H9 (cell line): ENCODE measurements at regions not wholly inside any gene's neighbourhood (a gene's known extent, or its start where the extent isn't known, plus 50 kb on each side); places are given as distances from the start of the nearest gene placed in this dataset.

Experiments
- DNase-seq: peaks from one replicate; pipeline ENCODE4 v3.0.0-alpha.2; 2017
- H2AFZ ChIP-seq: one replicate; pipeline ENCODE4 v1.6.1; 2013; ENCODE audit warnings: mild to moderate bottlenecking, low read length, control low read depth, moderate library complexity
- H2AK5ac ChIP-seq: 2 replicates; pipeline ENCODE4 v1.6.1; 2013; ENCODE audit warnings: low read length, control low read depth, mixed read lengths; ENCODE audit not compliant: insufficient read length
- H2BK120ac ChIP-seq: one replicate; pipeline ENCODE4 v1.6.1; 2013; ENCODE audit warnings: low read depth, mild to moderate bottlenecking, low read length, control low read depth, inconsistent platforms; ENCODE audit not compliant: poor library complexity, severe bottlenecking
- H2BK12ac ChIP-seq: 2 replicates; pipeline ENCODE4 v1.6.1; 2013; ENCODE audit warnings: low read length, control low read depth, mixed read lengths, low read depth; ENCODE audit not compliant: insufficient read length
- H2BK15ac ChIP-seq: 2 replicates; pipeline ENCODE4 v1.6.1; 2013; ENCODE audit warnings: low read depth, low read length, control low read depth
- H2BK20ac ChIP-seq: one replicate; pipeline ENCODE4 v1.6.1; 2013; ENCODE audit warnings: low read depth, mild to moderate bottlenecking, low read length, control low read depth, inconsistent platforms; ENCODE audit not compliant: poor library complexity, severe bottlenecking
- H2BK5ac ChIP-seq: 2 replicates; pipeline ENCODE4 v1.6.1; 2013; ENCODE audit warnings: low read length, control low read depth, mixed read lengths; ENCODE audit not compliant: insufficient read length
- H3K14ac ChIP-seq: 2 replicates; pipeline ENCODE4 v1.6.1; 2013; ENCODE audit warnings: low read length, control low read depth; ENCODE audit not compliant: insufficient read depth
- H3K18ac ChIP-seq: 2 replicates; pipeline ENCODE4 v1.6.1; 2013; ENCODE audit warnings: low read depth, mild to moderate bottlenecking, mixed read lengths, low read length, control low read depth; ENCODE audit not compliant: insufficient read length
- H3K23ac ChIP-seq: 2 replicates; pipeline ENCODE4 v1.6.1; 2013; ENCODE audit warnings: low read length, control low read depth, mixed read lengths, low read depth; ENCODE audit not compliant: insufficient read length
- H3K23me2 ChIP-seq: 2 replicates; pipeline ENCODE4 v1.6.1; 2013; ENCODE audit warnings: low read depth, mild to moderate bottlenecking, mixed read lengths, low read length, control low read depth; ENCODE audit not compliant: insufficient read length, poor library complexity, severe bottlenecking
- H3K27ac ChIP-seq: 2 replicates; pipeline ENCODE4 v1.5.1; 2013; ENCODE audit warnings: low read length, control low read depth, mixed read lengths, low read depth; ENCODE audit not compliant: insufficient read length
- H3K27me3 ChIP-seq: 2 replicates; pipeline ENCODE4 v1.6.1; 2013; ENCODE audit warnings: low read length, control low read depth, inconsistent platforms; ENCODE audit not compliant: insufficient read depth
- H3K4ac ChIP-seq: 2 replicates; pipeline ENCODE4 v1.6.1; 2013; ENCODE audit warnings: low read depth, mild to moderate bottlenecking, control low read depth, inconsistent platforms, low read length, moderate library complexity
- H3K4me1 ChIP-seq: 2 replicates; pipeline ENCODE4 v1.6.1; 2013; ENCODE audit warnings: low read length, control low read depth, inconsistent platforms; ENCODE audit not compliant: insufficient read depth
- H3K4me2 ChIP-seq: 2 replicates; pipeline ENCODE4 v1.6.1; 2013; ENCODE audit warnings: low read length, control low read depth, mixed read lengths; ENCODE audit not compliant: insufficient read length, insufficient read depth
- H3K56ac ChIP-seq: 2 replicates; pipeline ENCODE4 v1.6.1; 2013; ENCODE audit warnings: low read depth, mild to moderate bottlenecking, mixed read lengths, low read length, control low read depth; ENCODE audit not compliant: insufficient read length
- H3K79me1 ChIP-seq: 2 replicates; pipeline ENCODE4 v1.6.1; 2013; ENCODE audit warnings: low read depth, mild to moderate bottlenecking, moderate library complexity, low read length, control low read depth, inconsistent platforms; ENCODE audit not compliant: insufficient read depth, poor library complexity, severe bottlenecking
- H3K79me2 ChIP-seq: 2 replicates; pipeline ENCODE4 v1.6.1; 2013; ENCODE audit warnings: low read length, control low read depth, inconsistent platforms; ENCODE audit not compliant: insufficient read depth
- H3K9ac ChIP-seq: 2 replicates; pipeline ENCODE4 v1.6.1; 2013; ENCODE audit warnings: low read length, control low read depth, mixed read lengths; ENCODE audit not compliant: insufficient read length; ENCODE audit errors: extremely low read depth
- H3K9me3 ChIP-seq: one replicate; pipeline ENCODE4 v1.6.1; 2013; ENCODE audit warnings: low read depth, low read length, inconsistent platforms; ENCODE audit not compliant: control insufficient read depth
- H3T11ph ChIP-seq: one replicate; pipeline ENCODE4 v1.6.1; 2013; ENCODE audit warnings: mild to moderate bottlenecking, low read length, control low read depth, inconsistent platforms
- H4K20me1 ChIP-seq: one replicate; pipeline ENCODE4 v1.6.1; 2013; ENCODE audit not compliant: control insufficient read depth, insufficient read length, insufficient read depth
- H4K5ac ChIP-seq: 2 replicates; pipeline ENCODE4 v1.6.1; 2013; ENCODE audit warnings: low read depth, mild to moderate bottlenecking, mixed read lengths, low read length, control low read depth; ENCODE audit not compliant: insufficient read length
- H4K8ac ChIP-seq: replicated peaks from 2 replicates; pipeline ENCODE4 v1.6.1; 2013; ENCODE audit warnings: low read length, control low read depth, mixed read lengths, low read depth; ENCODE audit not compliant: insufficient read length
- H4K91ac ChIP-seq: 2 replicates; pipeline ENCODE4 v1.6.1; 2013; ENCODE audit warnings: low read depth, mild to moderate bottlenecking, moderate library complexity, mixed read lengths, low read length, control low read depth; ENCODE audit not compliant: insufficient read length
- H3K27ac Mint-ChIP-seq, 3 experiments: 2 replicates in 2 of 3; 3 replicates in 1 of 3; pipeline ENCODE4 v1.8.0; 2020 to 2021; ENCODE audit warnings: mixed read lengths in 3 of 3, mild to moderate bottlenecking in 1 of 3, moderate library complexity in 1 of 3
- H3K27me3 Mint-ChIP-seq: 2 replicates; pipeline ENCODE4 v1.8.0; 2021; ENCODE audit warnings: low read depth, mild to moderate bottlenecking, moderate library complexity, mixed read lengths
- H3K36me3 Mint-ChIP-seq, 3 experiments: 2 replicates in 2 of 3; 3 replicates in 1 of 3; pipeline ENCODE4 v1.8.0; 2020 to 2021; ENCODE audit warnings: low read depth in 3 of 3, mixed read lengths in 3 of 3; ENCODE audit not compliant: insufficient read depth in 1 of 3
- H3K4me1 Mint-ChIP-seq, 2 experiments: 2 replicates each; pipeline ENCODE4 v1.8.0; 2020; ENCODE audit warnings: mixed read lengths in 2 of 2
- H3K4me3 Mint-ChIP-seq, 2 experiments: 2 replicates in 1 of 2; 3 replicates in 1 of 2; pipeline ENCODE4 v1.8.0; 2020 to 2021; ENCODE audit warnings: mild to moderate bottlenecking in 2 of 2, mixed read lengths in 2 of 2, moderate library complexity in 1 of 2
- H3K9me3 Mint-ChIP-seq, 2 experiments: 2 replicates in 1 of 2; 3 replicates in 1 of 2; pipeline ENCODE4 v1.8.0; 2020; ENCODE audit warnings: mild to moderate bottlenecking in 2 of 2, mixed read lengths in 2 of 2, moderate library complexity in 1 of 2
- CTCF ChIP-seq: fragments of 200-600 bp; sonication (generic); conservative IDR thresholded peaks from 3 replicates; pipeline ENCODE4 v1.8.0; 2021; ENCODE audit warnings: antibody characterized with exemption, mild to moderate bottlenecking
- WGBS: extraction: QIAGEN DNeasy Blood & Tissue Kit; methylation state at CpG from one replicate; pipeline ENCODE4 v1.1.7; 2013; ENCODE audit warnings: missing lambda C conversion rate, low lambda C conversion rate, mixed read lengths; ENCODE audit not compliant: insufficient read length; ENCODE audit errors: extremely low coverage; 5-methylcytosine and 5-hydroxymethylcytosine counted together

DNA sequence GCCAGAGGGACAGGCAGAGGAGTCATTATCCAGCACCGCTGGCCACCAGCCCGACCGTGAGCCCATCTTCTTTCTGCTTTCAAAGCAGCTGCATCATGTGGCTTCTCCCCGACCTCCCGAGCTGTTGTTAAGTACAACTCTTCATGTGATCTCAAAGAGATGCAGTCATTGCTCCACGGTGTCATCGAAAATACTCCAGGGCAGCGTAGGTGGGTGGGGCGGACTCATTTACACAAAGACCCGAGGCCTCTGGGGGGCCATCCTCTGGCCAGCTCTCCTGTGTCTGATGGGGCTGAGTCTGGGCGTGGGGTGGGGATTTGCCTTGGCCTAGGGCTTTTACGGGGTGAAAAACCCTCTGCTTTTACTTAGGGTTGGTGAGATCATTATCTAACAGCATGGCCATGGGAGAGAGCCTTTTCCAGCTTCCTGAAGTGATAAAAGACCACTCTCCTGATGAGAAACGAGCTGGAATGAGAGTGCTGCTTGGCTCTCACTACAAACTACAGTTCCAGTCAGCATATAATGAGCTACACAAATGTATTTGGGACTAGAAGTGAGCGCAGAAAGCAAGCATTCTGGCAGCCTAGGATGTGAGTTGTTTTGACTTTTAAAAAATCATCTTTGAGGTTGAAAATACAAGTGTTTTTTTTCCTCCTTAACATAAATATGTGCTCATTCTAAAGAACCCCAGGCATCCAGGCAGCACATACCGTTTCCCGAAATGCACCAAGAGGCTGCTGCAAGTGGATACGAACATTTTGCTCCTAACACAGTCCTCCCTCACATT, 165.0 kb downstream of the RHOU start:
- H3K23ac ChIP-seq, result no peak overlapping the region
- H2AFZ ChIP-seq, result peak overlapping the region; percentile 29

More for the DNA sequence above, 165.0 kb downstream of the RHOU start:
- Mint-ChIP-seq H3K27me3 (peaks cover 4% of the 10 kb centered on the region; the same call in 1 of the 2 replicates), H3K9me3 (no peaks in the 10 kb centered on the region), H3K4me3 (no peak overlapping the region), H3K36me3 (no peaks in the 10 kb centered on the region), H3K27ac (no peak overlapping the region; a peak in 1 of 7 replicates), H3K4me1 (peaks cover 22 to 25% of the 10 kb centered on the region in 2 experiments)
- Histone ChIP-seq H3K4ac (no peak overlapping the region), H2BK15ac (no peak overlapping the region), H3K79me2 (no peaks in the 10 kb centered on the region), H3K18ac (peak overlapping the region; percentile 17), H4K20me1 (no peaks in the 10 kb centered on the region), H3K14ac (peak overlapping the region; percentile 65; the same call in 1 of the 2 replicates), H2BK20ac (no peak overlapping the region), H3K4me1 (peaks cover 2% of the 10 kb centered on the region; the same call in 1 of the 2 replicates), H2AK5ac (no peak overlapping the region), H3K56ac (no peak overlapping the region), H4K8ac (no peak overlapping the region), H4K5ac (no peak overlapping the region), H3K9me3 (no peaks in the 10 kb centered on the region), H2BK12ac (no peak overlapping the region), H3T11ph (no peak overlapping the region), H3K9ac (no peak overlapping the region), H2BK5ac (no peak overlapping the region), H3K23me2 (no peaks in the 10 kb centered on the region), H2BK120ac (no peak overlapping the region), H3K27me3 (no peaks in the 10 kb centered on the region), H3K4me2 (no peak overlapping the region), H3K27ac (no peak overlapping the region), H4K91ac (no peak overlapping the region), H3K79me1 (no peaks in the 10 kb centered on the region)
- DNase-seq, result no peak
- no peak for TF ChIP-seq CTCF
- WGBS, result no CpG with 5 or more reads among the region's 17 CpGs
